HCEC 1CT (cell line): ENCODE measurements at regions not wholly inside any gene's neighbourhood (a gene's known extent, or its start where the extent isn't known, plus 50 kb on each side); places are given as distances from the start of the nearest gene placed in this dataset.

Experiments used
- DNase-seq: peaks from one replicate; pipeline ENCODE4 v3.0.0-alpha.2; 2017

- no peak for DNase-seq
Observed at GRCh38 chr13:74706801-74707200, 572.6 kb upstream of the KLF12 start.

DNA sequence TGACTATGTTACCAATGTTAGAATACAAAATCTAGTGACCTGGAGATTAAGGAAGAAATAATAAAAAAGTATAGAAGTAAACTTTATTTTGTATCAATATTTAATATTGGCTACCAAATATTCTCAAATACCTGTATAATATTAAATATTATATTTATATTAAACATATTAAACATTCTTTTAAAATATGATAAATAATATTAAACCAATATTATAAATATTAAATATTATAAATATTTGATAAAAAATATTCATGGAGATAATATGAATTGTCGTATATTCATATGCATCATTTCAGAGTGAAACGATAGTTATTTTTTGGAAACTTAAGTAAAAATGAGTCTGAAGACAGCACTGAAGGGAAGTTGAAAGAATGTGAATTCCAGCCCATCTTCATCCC lies 571.2 kb upstream of the KLF12 start:
- no peak for DNase-seq

- no peak for DNase-seq
Observed at GRCh38 chr13:74703855-74704387, 569.7 kb upstream of the KLF12 start.

DNA sequence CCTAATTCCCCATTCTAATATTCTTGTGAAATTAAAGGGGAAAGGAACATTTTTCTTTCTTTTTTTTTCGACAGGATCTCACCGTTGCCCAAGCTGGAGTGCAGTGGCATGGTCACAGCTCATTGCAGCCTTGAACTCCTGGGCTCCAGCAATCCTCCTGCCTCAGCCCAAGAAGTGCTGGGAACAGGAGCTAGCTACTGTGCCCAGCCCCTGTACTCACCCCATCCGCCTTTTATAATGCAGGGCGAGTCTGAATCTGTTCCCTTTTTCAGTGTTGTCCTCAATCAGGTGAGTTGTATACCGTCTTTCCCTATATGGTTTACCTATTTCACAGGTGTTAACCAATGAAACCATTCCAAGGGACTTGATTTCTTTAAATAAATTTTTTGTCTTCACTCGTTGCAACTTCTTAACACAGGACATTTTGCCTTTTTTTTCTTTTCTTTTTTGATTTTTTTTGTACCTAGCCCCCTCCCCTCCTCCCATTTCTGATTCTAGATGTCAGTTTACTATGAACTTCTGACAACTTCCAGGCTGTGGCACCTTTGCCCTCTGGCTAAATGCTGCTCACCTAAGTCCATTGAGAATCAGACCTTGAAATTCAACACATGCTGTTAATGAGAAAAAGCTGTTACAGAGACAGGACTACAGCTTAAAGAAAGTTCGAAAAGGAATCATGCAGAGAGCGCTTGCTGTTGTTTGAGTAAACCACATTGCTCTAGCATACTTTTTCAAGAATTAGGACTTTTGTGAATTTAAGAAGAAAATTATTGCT lies 562.1 kb upstream of the KLF12 start:
- DNase-seq: no peak

DNA sequence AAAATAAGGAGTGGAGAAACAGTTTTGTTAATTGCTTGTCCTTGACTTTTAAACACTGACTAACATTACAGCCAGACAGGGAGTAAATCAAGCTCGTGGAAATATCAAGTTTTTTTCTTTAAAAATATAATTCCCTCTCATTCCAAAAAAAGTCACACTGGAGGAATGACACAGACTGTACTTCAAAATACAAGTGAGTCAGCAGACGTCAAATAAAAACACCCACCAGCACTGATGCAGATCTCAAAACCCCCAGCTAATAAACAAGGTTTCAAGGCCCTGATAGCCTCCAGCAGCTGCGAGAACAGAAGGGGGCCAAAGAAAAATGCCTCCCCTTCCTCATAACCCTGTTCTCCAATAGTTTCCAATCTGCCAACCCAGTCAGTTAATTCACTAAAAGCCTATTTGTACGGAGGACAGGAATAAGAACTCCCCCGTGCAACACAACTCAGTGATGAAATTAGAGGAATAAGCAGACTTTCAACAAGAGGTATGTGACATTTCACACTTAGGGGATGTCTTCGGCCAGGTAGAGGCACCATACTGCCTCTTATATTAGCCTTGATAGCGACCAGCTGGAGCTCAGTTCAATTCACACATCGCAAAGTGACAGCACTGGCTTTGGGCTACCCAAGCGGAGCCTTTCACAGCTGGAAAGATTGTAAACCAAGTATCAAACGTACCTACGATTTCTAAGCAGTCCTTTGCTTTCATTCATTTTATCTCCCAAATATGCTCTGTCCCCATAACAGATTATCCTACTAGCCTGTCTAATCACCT lies 561.0 kb upstream of the KLF12 start:
- DNase-seq: no peak

GRCh38 chr13:74687442-74688182 lies 553.4 kb upstream of the KLF12 start:
- no peak for DNase-seq

DNA sequence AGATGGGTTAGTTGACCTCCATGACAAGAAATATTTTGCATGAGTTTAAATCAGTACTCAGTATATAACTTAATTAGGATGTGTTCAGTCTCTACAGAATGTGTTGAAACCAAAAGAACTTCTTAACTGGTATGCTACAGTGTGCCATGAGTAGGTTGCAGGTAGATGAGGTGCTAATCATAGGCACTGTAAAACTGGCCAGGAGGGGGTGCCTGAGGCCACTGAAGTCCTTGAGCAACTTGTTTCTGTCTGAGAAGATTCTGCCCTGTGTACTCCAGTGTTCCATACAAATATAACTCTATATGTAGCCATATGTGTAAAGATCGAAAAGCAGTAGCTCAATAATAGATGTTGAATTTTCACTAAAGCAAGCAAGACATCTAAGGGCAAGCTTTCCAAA lies 549.2 kb upstream of the KLF12 start:
- no peak for DNase-seq

DNA sequence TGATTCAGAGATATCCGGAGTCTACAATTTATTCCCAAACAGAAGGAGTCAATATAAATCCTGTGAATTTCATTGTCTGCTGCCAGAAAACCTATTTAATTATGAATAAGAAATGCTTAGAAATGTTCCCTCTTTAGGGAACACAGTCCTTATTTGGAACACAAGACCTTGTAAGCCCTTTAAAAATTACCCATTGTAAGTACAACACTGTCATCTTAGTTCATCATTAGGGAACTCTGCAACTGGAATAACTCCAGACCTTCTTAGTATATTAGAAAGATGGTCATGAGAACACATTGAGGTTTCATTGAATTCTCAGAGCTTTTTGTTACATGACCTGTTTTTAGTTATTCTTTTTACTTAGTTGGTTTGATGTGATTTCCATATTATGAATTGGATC lies 548.5 kb upstream of the KLF12 start:
- no peak for DNase-seq

DNA sequence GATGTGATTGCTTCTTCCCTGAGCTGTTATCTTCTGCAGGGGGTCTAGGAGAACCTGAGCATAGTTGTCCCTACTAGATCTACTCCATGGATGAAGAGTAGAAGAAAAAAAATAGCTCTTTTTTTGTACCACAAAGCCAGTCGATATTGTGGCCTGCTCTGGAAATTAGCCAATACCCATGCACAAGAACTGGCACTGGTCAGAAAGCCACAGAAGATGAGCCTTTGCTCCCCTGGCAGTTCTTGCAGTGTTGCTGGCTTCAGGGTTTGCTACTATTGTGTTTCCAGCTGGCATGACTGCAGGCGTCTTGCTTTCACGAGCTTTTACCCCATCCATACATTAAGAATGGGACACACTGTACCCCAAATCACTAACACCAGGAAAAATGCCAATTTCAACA lies 547.7 kb upstream of the KLF12 start:
- no peak for DNase-seq

- DNase-seq: no peak
Observed at GRCh38 chr13:74678308-74678965, 544.2 kb upstream of the KLF12 start.

DNA sequence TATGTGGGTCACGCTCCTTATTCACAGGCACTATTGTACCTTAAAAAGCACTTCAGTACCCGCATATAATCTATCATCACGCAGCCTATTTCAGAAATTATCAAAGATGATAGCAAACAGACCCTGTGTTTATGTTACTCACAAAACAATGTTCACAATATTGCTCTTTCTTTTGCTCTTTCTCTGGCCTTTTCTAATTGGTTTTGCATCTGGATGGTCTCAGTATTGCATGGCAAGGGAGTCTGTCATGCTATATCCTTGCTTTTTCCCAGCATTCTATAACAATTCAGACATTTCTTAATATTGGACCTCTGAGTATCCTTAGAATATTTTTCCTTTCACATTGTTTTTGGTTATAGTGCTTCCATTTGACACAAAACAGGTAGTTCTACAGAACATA lies 541.8 kb upstream of the KLF12 start:
- DNase-seq: no peak

- DNase-seq: peak; percentile 5
Observed at GRCh38 chr13:74675182-74675581, 541.0 kb upstream of the KLF12 start.

DNA sequence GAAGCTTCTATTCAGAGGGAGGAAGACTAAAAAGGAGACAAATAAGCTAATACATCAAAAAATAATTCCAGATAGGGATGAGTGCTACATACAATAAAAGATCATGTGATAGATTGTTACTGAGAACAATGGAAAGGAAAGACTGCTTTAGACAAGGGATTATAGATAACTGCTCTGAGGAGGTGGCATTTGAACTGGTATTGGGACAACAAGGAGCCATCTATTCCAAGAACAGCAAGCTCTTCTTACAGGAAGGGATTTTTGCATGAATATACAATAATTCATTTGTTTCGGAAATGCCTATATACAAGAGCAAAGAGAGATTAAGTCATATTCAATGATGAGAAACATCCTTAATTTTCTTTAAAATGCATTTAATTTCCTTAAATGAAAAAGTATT lies 540.5 kb upstream of the KLF12 start:
- no peak for DNase-seq

GRCh38 chr13:74669149-74669548 lies 534.9 kb upstream of the KLF12 start:
- DNase-seq: no peak

DNA sequence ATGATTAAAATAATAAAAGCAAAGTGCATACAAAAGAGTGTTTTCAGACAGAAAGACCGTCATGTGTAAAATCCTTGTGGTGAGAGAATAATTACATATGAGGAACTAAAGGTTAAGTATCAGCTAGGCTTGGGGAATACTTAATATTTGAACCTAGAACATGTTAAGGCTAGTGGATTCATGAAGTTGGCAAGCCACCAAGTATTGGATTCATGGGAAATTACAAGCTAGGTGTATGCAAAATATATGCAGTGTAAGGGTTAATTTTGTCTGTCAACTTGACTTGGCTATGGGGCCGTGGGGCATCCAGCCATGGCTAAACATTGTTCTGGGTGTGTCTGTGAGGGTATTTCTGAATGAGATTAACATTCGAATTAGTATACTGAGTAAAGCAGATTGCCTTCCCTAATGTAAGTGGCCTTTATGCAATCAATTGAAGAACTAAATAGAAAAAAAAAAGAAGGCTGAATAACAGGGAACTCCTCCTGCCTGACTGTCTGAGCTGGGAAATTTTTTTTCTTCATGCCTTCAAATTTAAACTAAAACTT lies 533.5 kb upstream of the KLF12 start:
- no peak for DNase-seq

DNA sequence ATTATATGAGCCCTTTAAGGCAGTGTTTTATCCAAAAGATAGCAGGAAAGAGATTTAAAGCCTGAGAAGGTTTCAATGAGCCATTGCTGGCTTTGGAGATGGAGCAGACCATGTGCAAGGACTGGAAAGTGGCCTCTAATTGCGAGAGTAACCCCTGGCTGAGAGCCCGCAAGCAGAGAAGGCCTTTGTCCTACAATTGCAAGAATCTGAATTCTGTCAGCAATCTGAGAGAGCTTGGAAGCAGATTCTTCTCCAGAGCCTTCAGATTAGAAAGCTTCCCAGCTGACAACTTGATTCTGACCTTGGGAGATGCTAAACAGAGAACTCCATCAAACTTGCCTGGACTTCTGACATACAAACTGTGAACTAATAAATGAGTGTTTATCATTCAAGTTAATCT lies 528.7 kb upstream of the KLF12 start:
- DNase-seq: no peak

DNA sequence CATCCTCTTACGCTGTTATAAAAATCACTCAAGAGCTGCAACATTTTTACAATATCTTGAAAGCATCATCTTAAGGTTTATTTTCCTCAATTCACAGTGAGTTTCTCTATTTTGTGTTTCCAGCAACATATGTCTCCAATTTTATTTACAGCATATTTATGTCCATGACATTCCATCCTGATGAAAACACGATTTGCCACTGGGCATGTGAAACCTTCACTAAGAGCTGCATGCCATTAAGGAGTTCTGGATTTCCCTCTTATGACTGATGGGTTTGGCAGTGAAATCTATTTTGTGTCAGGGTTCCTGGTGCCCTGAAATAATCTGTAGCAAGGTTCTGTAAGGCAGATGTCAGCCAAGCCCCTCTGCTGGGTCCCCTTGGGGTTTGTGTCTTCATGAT lies 527.6 kb upstream of the KLF12 start:
- DNase-seq: no peak

GRCh38 chr13:74657765-74658164 lies 523.6 kb upstream of the KLF12 start:
- no peak for DNase-seq

DNA sequence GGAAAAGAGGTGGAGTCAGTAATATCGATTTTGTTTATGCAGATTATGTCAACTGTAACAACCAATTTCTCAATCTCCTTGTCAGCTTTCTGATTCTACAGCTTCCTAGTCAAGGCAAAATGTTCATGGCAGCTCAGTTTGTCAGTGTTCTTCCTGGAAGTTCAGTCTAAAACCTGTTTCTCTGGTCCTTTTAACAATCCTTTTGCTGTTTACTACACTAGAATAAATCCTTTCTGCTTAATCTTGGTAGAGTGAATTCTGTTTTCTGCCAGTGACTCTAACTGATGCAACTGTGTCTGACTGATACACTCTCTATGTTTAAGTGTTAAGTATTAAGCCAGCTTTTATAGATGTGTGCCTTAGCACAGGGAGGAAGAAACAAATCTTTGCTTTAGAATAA lies 516.9 kb upstream of the KLF12 start:
- DNase-seq: no peak

DNA sequence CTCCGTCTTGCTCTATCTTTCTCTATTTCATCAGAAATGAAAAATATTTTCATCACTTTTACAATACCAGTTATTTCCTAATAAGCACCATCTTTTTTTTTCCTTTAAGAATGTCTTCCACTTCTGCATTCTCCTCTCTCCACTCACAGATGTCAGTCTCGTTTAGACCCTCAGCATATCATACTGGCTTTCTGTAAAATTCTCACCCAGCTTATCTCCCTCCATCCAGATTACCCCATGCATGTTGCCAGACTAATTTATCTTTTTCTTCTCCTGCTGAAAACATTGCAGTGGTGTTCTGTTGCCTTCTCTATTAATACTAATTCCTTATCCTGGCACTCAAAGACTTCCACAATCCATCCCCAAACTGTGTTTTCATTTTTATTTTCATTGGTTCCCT lies 513.8 kb upstream of the KLF12 start:
- no peak for DNase-seq

GRCh38 chr13:74647211-74647610 lies 513.0 kb upstream of the KLF12 start:
- no peak for DNase-seq

GRCh38 chr13:74646091-74646490 lies 511.9 kb upstream of the KLF12 start:
- no peak for DNase-seq

- DNase-seq: no peak
Observed at GRCh38 chr13:74645586-74645985, 511.4 kb upstream of the KLF12 start.
